GM10266 (cell line): ENCODE measurements at regions not wholly inside any gene's neighbourhood (a gene's known extent, or its start where the extent isn't known, plus 50 kb on each side); places are given as distances from the start of the nearest gene placed in this dataset.

Source experiments
- DNase-seq: peaks from one replicate; pipeline ENCODE4 v3.0.0; 2012; ENCODE audit errors: extremely low spot score
- TF ChIP-seq, protein P1 (sequence below): IDR thresholded peaks from 2 replicates; pipeline ENCODE4 v1.5.1; 2012; ENCODE audit warnings: mild to moderate bottlenecking, low read depth; ENCODE audit not compliant: control insufficient read depth, insufficient read depth; ENCODE audit errors: missing control alignments

DNA sequence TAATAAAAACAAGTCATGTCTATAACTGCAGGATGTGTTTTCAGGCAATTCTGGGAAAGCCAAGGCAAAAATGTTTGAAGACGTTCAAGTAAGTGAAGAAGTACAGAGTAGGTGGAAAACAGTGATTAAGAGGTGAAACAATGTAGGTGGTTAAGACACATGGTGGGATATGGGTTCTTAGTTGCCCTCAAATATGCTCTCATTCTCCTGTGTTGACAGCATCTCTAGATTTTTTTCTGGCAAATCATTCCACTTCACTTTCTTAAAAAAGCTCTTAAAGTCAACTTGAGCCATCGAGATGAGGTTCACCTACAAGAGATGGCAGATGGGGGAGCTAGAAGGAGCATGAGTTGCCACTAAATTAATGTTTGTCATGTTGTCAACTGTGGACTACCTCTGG lies 1041.0 kb upstream of the CNTN5 start:
- TF ChIP-seq, protein P1, sequence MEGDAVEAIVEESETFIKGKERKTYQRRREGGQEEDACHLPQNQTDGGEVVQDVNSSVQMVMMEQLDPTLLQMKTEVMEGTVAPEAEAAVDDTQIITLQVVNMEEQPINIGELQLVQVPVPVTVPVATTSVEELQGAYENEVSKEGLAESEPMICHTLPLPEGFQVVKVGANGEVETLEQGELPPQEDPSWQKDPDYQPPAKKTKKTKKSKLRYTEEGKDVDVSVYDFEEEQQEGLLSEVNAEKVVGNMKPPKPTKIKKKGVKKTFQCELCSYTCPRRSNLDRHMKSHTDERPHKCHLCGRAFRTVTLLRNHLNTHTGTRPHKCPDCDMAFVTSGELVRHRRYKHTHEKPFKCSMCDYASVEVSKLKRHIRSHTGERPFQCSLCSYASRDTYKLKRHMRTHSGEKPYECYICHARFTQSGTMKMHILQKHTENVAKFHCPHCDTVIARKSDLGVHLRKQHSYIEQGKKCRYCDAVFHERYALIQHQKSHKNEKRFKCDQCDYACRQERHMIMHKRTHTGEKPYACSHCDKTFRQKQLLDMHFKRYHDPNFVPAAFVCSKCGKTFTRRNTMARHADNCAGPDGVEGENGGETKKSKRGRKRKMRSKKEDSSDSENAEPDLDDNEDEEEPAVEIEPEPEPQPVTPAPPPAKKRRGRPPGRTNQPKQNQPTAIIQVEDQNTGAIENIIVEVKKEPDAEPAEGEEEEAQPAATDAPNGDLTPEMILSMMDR: no peak
- DNase-seq: no peak

DNA sequence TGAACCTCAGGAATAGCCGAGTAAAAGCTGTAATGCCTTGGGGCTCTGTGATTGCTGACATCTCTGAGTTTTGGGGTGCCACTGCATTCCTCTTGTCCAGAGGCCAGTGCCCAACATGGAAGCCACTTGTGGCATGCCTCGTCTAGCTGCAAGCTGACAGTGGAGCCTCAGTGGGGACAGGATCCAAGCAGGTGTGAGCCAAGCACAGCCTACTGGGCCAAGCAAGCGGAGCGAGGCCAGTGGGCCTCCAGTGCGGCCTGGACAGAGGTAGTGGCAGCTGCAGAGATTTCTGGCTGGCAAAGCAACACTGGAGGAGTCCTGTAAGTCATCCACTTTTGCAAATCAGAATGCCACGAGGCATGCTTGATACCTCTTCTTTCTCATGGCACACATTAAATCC lies 1038.2 kb upstream of the CNTN5 start:
- DNase-seq: no peak
- TF ChIP-seq, protein P1: no peak

GRCh38 chr11:97989121-97989520 lies 1031.6 kb upstream of the CNTN5 start:
- no peak for DNase-seq
- TF ChIP-seq, protein P1: no peak

DNA sequence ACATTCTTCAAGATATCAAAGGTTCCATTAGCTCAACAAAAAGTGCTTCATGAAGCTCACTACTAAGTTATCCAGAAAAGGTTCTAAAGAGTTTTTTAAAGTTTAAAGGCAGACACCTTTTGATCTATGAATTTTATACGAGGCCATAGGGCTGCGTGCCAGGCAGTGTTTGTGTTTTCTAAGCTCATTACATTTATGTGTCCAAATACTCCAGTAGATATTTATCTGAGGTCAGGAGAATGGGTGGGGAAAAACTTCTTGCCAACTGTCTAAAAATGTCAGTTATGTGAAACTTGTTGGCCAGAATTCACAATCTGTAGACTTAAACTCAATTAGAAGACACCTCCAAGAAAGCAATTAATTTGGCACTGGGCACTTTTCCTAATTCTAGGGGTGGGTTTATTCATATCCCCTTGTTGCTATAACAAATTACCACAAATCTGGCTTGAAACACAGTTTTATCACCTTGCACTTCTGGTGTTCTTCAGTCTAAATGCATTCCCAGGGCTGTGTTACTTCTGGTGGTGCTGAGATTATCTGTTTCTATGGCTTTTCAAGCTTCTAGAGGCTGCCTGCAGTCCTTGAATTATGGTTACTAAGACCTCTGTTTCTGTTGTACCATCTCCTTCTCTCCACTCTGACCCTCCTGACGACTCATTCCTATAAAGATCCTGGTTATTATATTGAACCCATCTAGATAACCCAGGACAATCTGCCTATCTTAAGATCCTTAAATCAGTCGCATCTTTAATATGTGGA lies 1030.4 kb upstream of the CNTN5 start:
- TF ChIP-seq, protein P1: no peak
- no peak for DNase-seq

GRCh38 chr11:97993562-97993961 lies 1027.2 kb upstream of the CNTN5 start:
- TF ChIP-seq, protein P1: no peak
- DNase-seq: no peak

DNA sequence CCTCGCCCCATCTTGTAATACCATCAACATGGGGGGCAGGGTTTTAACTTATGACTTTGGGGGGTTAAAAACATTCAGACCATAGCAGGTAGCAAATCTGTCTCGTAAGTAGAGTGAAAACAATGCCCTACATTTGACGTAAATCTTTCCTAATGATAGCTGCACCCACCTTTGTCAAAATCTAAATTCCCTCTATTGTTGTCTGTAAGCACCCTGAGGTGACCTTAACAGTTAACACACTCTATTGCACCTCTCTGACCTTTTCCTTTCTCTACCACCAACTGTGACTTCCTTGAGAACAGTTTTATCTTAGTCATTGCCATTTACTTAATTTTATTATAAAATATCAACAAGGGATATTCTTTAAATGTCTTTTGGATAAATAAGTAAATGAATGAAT lies 1024.9 kb upstream of the CNTN5 start:
- DNase-seq: no peak
- TF ChIP-seq, protein P1: no peak

GRCh38 chr11:97996762-97997161 lies 1024.0 kb upstream of the CNTN5 start:
- TF ChIP-seq, protein P1: no peak
- DNase-seq: no peak
